Neuronal stem cell (in vitro differentiated cells): ENCODE measurements at regions not wholly inside any gene's neighbourhood (a gene's known extent, or its start where the extent isn't known, plus 50 kb on each side); places are given as distances from the start of the nearest gene placed in this dataset.

Experiments used
- DNase-seq: peaks from one replicate; pipeline ENCODE4 v3.0.0-alpha.2; 2013; ENCODE audit warnings: low spot score
- H2AFZ ChIP-seq: one replicate; pipeline ENCODE4 v1.6.1; 2013; ENCODE audit warnings: mild to moderate bottlenecking, low read length, inconsistent platforms
- H2AK5ac ChIP-seq: 2 replicates; pipeline ENCODE4 v1.6.1; 2013; ENCODE audit warnings: low read depth, mild to moderate bottlenecking, inconsistent platforms, low read length, moderate library complexity, mixed read lengths
- H2BK120ac ChIP-seq: 2 replicates; pipeline ENCODE4 v1.6.1; 2013; ENCODE audit warnings: low read depth, mild to moderate bottlenecking, inconsistent platforms, low read length, moderate library complexity, mixed read lengths
- H2BK12ac ChIP-seq: one replicate; pipeline ENCODE4 v1.6.1; 2013; ENCODE audit warnings: low read length, inconsistent platforms
- H2BK15ac ChIP-seq: 2 replicates; pipeline ENCODE4 v1.6.1; 2013; ENCODE audit warnings: mild to moderate bottlenecking, low read length, inconsistent platforms, mixed read lengths
- H2BK5ac ChIP-seq: one replicate; pipeline ENCODE4 v1.6.1; 2013; ENCODE audit warnings: inconsistent platforms, mild to moderate bottlenecking, low read length, moderate library complexity
- H3K14ac ChIP-seq: one replicate; pipeline ENCODE4 v1.6.1; 2013; ENCODE audit warnings: low read length, inconsistent platforms
- H3K18ac ChIP-seq: 2 replicates; pipeline ENCODE4 v1.6.1; 2013; ENCODE audit warnings: low read length, inconsistent platforms
- H3K23ac ChIP-seq: 2 replicates; pipeline ENCODE4 v1.6.1; 2013; ENCODE audit warnings: low read depth, mild to moderate bottlenecking, mixed read lengths, low read length, inconsistent platforms; ENCODE audit not compliant: poor library complexity
- H3K27ac ChIP-seq: replicated peaks from 3 replicates; pipeline ENCODE4 v1.5.1; 2013; ENCODE audit warnings: low read length, inconsistent platforms
- H3K27me3 ChIP-seq, 3 experiments: 2 replicates each; pipeline ENCODE4 v1.6.1; 2013; ENCODE audit warnings: low read length in 3 of 3, mild to moderate bottlenecking in 2 of 3, inconsistent platforms in 1 of 3, low read depth in 1 of 3, mixed read lengths in 1 of 3, moderate library complexity in 1 of 3; ENCODE audit not compliant: control insufficient read depth in 3 of 3, insufficient read depth in 3 of 3
- H3K36me3 ChIP-seq, 2 donors: replicated peaks in 1 of 2; 2 replicates each; pipeline ENCODE4 v1.6.1; 2013; ENCODE audit warnings: low read length in 2 of 2; ENCODE audit not compliant: control insufficient read depth in 2 of 2, insufficient read depth in 2 of 2
- H3K4ac ChIP-seq: 2 replicates; pipeline ENCODE4 v1.6.1; 2013; ENCODE audit warnings: inconsistent platforms, mild to moderate bottlenecking, low read length, moderate library complexity
- H3K4me1 ChIP-seq, 2 donors: 1 replicate in 1 of 2; 2 replicates in 1 of 2; pipeline ENCODE4 v1.6.1; 2013; ENCODE audit warnings: low read length in 2 of 2, low read depth in 1 of 2; ENCODE audit not compliant: control insufficient read depth in 2 of 2, insufficient read depth in 1 of 2
- H3K4me2 ChIP-seq: one replicate; pipeline ENCODE4 v1.6.1; 2013; ENCODE audit warnings: mild to moderate bottlenecking, low read length, inconsistent platforms; ENCODE audit not compliant: insufficient read depth, poor library complexity, severe bottlenecking
- H3K4me3 ChIP-seq, 2 donors: 2 replicates each; pipeline ENCODE4 v1.5.1; 2013; ENCODE audit warnings: low read length in 2 of 2, mild to moderate bottlenecking in 2 of 2, inconsistent platforms in 1 of 2, moderate library complexity in 1 of 2
- H3K79me1 ChIP-seq: one replicate; pipeline ENCODE4 v1.6.1; 2013; ENCODE audit warnings: low read depth, mild to moderate bottlenecking, inconsistent platforms, low read length, moderate library complexity
- H3K9ac ChIP-seq: one replicate; pipeline ENCODE4 v1.6.1; 2013; ENCODE audit warnings: mild to moderate bottlenecking, low read depth, low read length, inconsistent platforms; ENCODE audit not compliant: poor library complexity
- H3K9me3 ChIP-seq, 2 donors: replicated peaks in 1 of 2; 2 replicates each; pipeline versions ENCODE3 to v1.6.1; 2013; ENCODE audit warnings: low read length in 2 of 2, mild to moderate bottlenecking in 2 of 2, inconsistent platforms in 1 of 2, low read depth in 1 of 2, mixed read lengths in 1 of 2, moderate library complexity in 1 of 2; ENCODE audit not compliant: control insufficient read depth in 2 of 2, insufficient read depth in 1 of 2
- H4K8ac ChIP-seq: one replicate; pipeline ENCODE4 v1.6.1; 2013; ENCODE audit warnings: low read depth, mild to moderate bottlenecking, inconsistent platforms, low read length, moderate library complexity
- H4K91ac ChIP-seq: one replicate; pipeline ENCODE4 v1.6.1; 2013; ENCODE audit warnings: low read length, low read depth, mild to moderate bottlenecking, inconsistent platforms; ENCODE audit not compliant: poor library complexity
- WGBS, 2 donors: extraction: QIAGEN DNeasy Blood & Tissue Kit; methylation state at CpG; one replicate each; pipeline ENCODE4 v1.1.7; 2013; ENCODE audit warnings: missing lambda C conversion rate in 2 of 2, mixed read lengths in 1 of 2; ENCODE audit not compliant: insufficient read length in 2 of 2, insufficient replicate concordance in 1 of 2; ENCODE audit errors: extremely low coverage in 2 of 2; 5-methylcytosine and 5-hydroxymethylcytosine counted together

DNA sequence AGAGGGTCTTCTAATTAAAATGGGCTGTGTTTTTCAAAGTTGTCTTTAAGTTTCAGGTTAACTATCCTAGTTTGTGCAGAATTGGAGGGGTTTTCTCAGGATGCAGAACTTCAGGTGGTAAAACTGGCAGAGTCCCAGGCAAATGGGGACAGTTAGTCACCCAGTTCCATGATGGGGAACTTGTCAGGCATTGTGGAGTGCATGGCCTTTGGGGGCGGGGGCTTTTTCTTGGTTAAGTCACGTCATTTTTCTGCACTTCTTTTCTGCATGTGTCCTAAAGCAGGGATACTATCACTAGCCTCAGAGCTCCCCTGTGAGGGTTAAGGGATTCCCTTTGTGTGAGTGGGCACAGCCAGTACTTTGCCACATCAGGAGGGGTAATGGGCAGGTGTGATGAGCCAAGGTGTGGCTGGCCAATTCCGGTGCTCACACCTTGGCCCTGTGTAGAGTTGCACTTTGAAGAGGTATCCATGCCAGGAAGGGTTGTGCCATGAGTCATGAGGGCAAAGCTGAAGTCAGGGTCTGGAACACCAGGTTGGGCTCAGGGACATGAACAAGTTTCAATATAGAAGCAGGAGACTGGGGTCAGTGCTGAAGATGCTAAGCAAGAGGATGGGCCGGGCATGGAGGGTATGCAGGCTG is 126.0 kb upstream of the RREB1 start:
- H3K4me1 ChIP-seq: no peaks in the 10 kb centered on the region
- no peak overlapping the region for H2BK15ac ChIP-seq
- H3K4me2 ChIP-seq: no peak overlapping the region
- H3K18ac ChIP-seq: no peak overlapping the region
- no peak overlapping the region for H3K9ac ChIP-seq
- H3K4ac ChIP-seq: no peak overlapping the region
- no peaks in the 10 kb centered on the region for H3K79me1 ChIP-seq
- H2BK5ac ChIP-seq: no peak overlapping the region
- no peaks in the 10 kb centered on the region for H3K9me3 ChIP-seq
- H4K91ac ChIP-seq: no peak overlapping the region
- peaks cover 0 to 6% (median 0%) of the 10 kb centered on the region in 3 experiments for H3K27me3 ChIP-seq
- no peak overlapping the region for H2BK120ac ChIP-seq
- H3K27ac ChIP-seq: no peak overlapping the region
- no peak overlapping the region for H2AFZ ChIP-seq
- no CpG with 5 or more reads among the region's 4 CpGs for WGBS, 2 donors
- no peak for DNase-seq
- no peak overlapping the region for H3K14ac ChIP-seq
- H2AK5ac ChIP-seq: peak overlapping the region; percentile 20
- no peak overlapping the region for H3K4me3 ChIP-seq
- H3K36me3 ChIP-seq: no peaks in the 10 kb centered on the region
- H4K8ac ChIP-seq: peak overlapping the region; percentile 94
- no peak overlapping the region for H3K23ac ChIP-seq
- no peak overlapping the region for H2BK12ac ChIP-seq

- WGBS, 2 donors: no CpG with 5 or more reads among the region's 6 CpGs
- DNase-seq: no peak
- no peak overlapping the region for H2BK5ac ChIP-seq
These were observed 125.1 kb upstream of the RREB1 start for GRCh38 chr6:6982663-6983062.

DNA sequence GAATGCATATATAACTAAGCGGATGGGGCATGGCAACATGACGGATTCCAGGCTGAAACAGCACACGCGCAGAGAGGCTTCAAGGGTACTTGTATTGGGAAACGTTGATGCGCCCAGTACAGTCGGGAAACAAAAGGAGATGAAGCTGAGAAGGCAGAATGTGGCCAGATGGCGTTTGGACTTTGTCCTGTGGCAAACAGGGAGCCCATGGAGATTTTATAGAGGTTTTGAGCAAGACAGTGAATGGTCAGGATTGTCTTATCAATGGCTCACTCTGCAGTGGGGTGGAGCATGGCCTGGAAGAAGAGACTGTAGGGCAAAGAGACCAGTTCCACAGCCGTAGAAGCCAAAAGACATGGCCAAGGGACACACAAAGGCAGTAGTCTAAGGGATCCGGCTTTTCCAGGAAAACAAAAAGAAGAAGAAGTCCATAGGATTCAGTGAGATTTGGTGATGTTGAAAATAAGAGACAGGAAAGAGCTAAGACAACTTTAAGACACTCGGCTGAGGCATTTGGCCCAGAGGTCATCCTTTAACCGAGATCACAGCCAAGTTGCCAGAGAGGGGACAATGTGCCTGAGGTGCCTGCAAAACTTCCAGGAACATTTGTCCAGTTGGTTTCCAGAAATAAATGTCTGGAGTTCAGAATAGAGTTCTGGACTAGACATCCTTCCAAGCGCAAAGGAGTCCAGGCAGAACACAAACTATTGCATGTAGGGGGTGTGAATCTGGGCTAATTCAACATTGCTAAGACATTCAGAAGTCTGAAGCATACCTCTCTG is 123.0 kb upstream of the RREB1 start:
- Histone ChIP-seq H3K27ac (no peak overlapping the region), H2BK120ac (no peak overlapping the region), H4K91ac (no peak overlapping the region), H3K18ac (no peak overlapping the region), H2BK15ac (no peak overlapping the region), H3K14ac (no peak overlapping the region), H3K36me3 (no peaks in the 10 kb centered on the region), H3K79me1 (no peaks in the 10 kb centered on the region), H2AK5ac (no peak overlapping the region), H2BK12ac (no peak overlapping the region), H3K23ac (no peak overlapping the region), H3K9ac (no peak overlapping the region), H3K4me2 (no peak overlapping the region), H3K9me3 (no peaks in the 10 kb centered on the region), H4K8ac (no peak overlapping the region), H2AFZ (no peak overlapping the region), H3K4ac (no peak overlapping the region), H3K27me3 (peaks cover 0 to 6% (median 0%) of the 10 kb centered on the region in 3 experiments), H3K4me1 (no peaks in the 10 kb centered on the region), H3K4me3 (no peak overlapping the region), H2BK5ac (no peak overlapping the region)
- DNase-seq: no peak
- WGBS, 2 donors: no CpG with 5 or more reads among the region's 13 CpGs

More at GRCh38 chr6:6982663-6983062, 125.1 kb upstream of the RREB1 start:
- no peaks in the 10 kb centered on the region for H3K36me3 ChIP-seq
- H3K4me1 ChIP-seq: no peaks in the 10 kb centered on the region
- no peak overlapping the region for H3K4me3 ChIP-seq
- H2BK12ac ChIP-seq: no peak overlapping the region
- H3K9ac ChIP-seq: no peak overlapping the region
- H2BK15ac ChIP-seq: no peak overlapping the region
- no peaks in the 10 kb centered on the region for H3K9me3 ChIP-seq
- no peak overlapping the region for H3K27ac ChIP-seq
- H2BK120ac ChIP-seq: no peak overlapping the region
- no peak overlapping the region for H3K23ac ChIP-seq
- no peaks in the 10 kb centered on the region for H3K79me1 ChIP-seq
- no peak overlapping the region for H2AFZ ChIP-seq
- no peak overlapping the region for H4K91ac ChIP-seq
- no peak overlapping the region for H3K14ac ChIP-seq
- no peak overlapping the region for H2AK5ac ChIP-seq
- H4K8ac ChIP-seq: no peak overlapping the region
- no peak overlapping the region for H3K18ac ChIP-seq
- H3K4ac ChIP-seq: no peak overlapping the region
- H3K4me2 ChIP-seq: no peak overlapping the region
- peaks cover 0 to 6% (median 0%) of the 10 kb centered on the region in 3 experiments for H3K27me3 ChIP-seq

DNA sequence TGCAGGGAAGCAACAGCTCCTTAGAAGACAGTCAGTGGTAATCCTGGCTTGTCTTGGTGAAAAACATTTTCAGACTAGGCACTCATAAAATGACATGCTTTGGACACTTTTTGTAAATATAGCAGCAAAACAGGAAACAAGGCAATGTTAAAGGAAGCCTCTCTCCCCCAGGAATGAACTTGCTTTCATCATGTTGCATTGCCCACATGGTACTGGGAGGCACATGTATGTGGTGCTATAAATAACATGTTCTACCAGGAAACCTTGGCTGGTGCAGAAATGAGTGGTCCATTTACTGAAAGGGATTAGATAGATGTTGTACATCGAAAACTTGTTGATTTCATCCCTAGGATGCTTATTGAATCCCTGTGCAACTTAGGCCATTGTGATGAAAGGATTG is 121.4 kb upstream of the RREB1 start:
- WGBS, 2 donors: no CpG with 5 or more reads among the region's 1 CpG
- no peak overlapping the region for H3K27ac ChIP-seq
- no peak overlapping the region for H3K4me3 ChIP-seq
- no peaks in the 10 kb centered on the region for H3K36me3 ChIP-seq
- H3K18ac ChIP-seq: no peak overlapping the region
- DNase-seq: no peak
- no peaks in the 10 kb centered on the region for H3K4me1 ChIP-seq
- H2BK15ac ChIP-seq: no peak overlapping the region
- no peak overlapping the region for H2AFZ ChIP-seq
- H2BK12ac ChIP-seq: no peak overlapping the region
- H4K8ac ChIP-seq: no peak overlapping the region
- H3K9ac ChIP-seq: no peak overlapping the region
- no peak overlapping the region for H2BK120ac ChIP-seq
- H3K14ac ChIP-seq: no peak overlapping the region
- no peak overlapping the region for H2AK5ac ChIP-seq
- peaks cover 0 to 6% (median 0%) of the 10 kb centered on the region in 3 experiments for H3K27me3 ChIP-seq
- no peaks in the 10 kb centered on the region for H3K79me1 ChIP-seq
- no peaks in the 10 kb centered on the region for H3K9me3 ChIP-seq
- H3K4ac ChIP-seq: no peak overlapping the region
- no peak overlapping the region for H4K91ac ChIP-seq
- H3K4me2 ChIP-seq: no peak overlapping the region
- H2BK5ac ChIP-seq: no peak overlapping the region
- H3K23ac ChIP-seq: no peak overlapping the region
